Activated CD4-positive, alpha-beta T cell treated with anti-CD3 and anti-CD28 coated beads, Interleukin-2, amount 50 U/mL, for 16 hours (primary cell): ENCODE measurements at regions not wholly inside any gene's neighbourhood (a gene's known extent, or its start where the extent isn't known, plus 50 kb on each side); places are given as distances from the start of the nearest gene placed in this dataset.
"Not testable (repeated sequence)": the region's sequence is repeated elsewhere in the genome, so short reads cannot be mapped to it uniquely, and the experiment has no call there.

Experiments used
- DNase-seq: peaks from one replicate; pipeline ENCODE4 v3.0.0-alpha.2; 2020

- no peak for DNase-seq
Observed at GRCh38 chr5:86447362-86447761, 170.4 kb upstream of the COX7C start.

- no peak for DNase-seq
Observed at GRCh38 chr5:86452251-86452650, 165.5 kb upstream of the COX7C start.

- DNase-seq, result no peak
Observed at GRCh38 chr5:86460519-86460918, 157.2 kb upstream of the COX7C start.

GRCh38 chr5:86461169-86461956 is 156.4 kb upstream of the COX7C start:
- DNase-seq, result no peak

- DNase-seq, result no peak
Observed at GRCh38 chr5:86463339-86463738, 154.4 kb upstream of the COX7C start.

- no peak for DNase-seq
Observed at GRCh38 chr5:86465052-86465838, 152.5 kb upstream of the COX7C start.

- DNase-seq, result not testable (repeated sequence)
Observed at GRCh38 chr5:86466721-86467120, 151.0 kb upstream of the COX7C start.

- DNase-seq, result no peak
Observed at GRCh38 chr5:86482008-86482407, 135.7 kb upstream of the COX7C start.

- DNase-seq, result no peak
Observed at GRCh38 chr5:86493777-86494176, 124.0 kb upstream of the COX7C start.

GRCh38 chr5:86500947-86501346 is 116.8 kb upstream of the COX7C start:
- no peak for DNase-seq

GRCh38 chr5:86507574-86507973 is 110.2 kb upstream of the COX7C start:
- no peak for DNase-seq

- not testable (repeated sequence) for DNase-seq
Observed at GRCh38 chr5:86510330-86510915, 107.3 kb upstream of the COX7C start.

GRCh38 chr5:86523718-86524117 is 94.0 kb upstream of the COX7C start:
- DNase-seq, result no peak

- no peak for DNase-seq
Observed at GRCh38 chr5:86525622-86526021, 92.1 kb upstream of the COX7C start.

- no peak for DNase-seq
Observed at GRCh38 chr5:86526811-86527348, 90.9 kb upstream of the COX7C start.

GRCh38 chr5:86532429-86532828 is 85.3 kb upstream of the COX7C start:
- DNase-seq, result no peak

- DNase-seq, result no peak
Observed at GRCh38 chr5:86536396-86536795, 81.3 kb upstream of the COX7C start.

- DNase-seq, result no peak
Observed at GRCh38 chr5:86542532-86542931, 75.2 kb upstream of the COX7C start.

GRCh38 chr5:86546044-86546443 is 71.7 kb upstream of the COX7C start:
- no peak for DNase-seq

- DNase-seq, result no peak
Observed at GRCh38 chr5:86546582-86546981, 71.2 kb upstream of the COX7C start.

GRCh38 chr5:86554638-86555037 is 63.1 kb upstream of the COX7C start:
- no peak for DNase-seq

GRCh38 chr5:86557920-86558319 is 59.8 kb upstream of the COX7C start:
- DNase-seq, result no peak

- DNase-seq, result no peak
Observed at GRCh38 chr5:86565197-86565789, 52.4 kb upstream of the COX7C start.
